DOHH2 (cell line): ENCODE measurements at regions not wholly inside any gene's neighbourhood (a gene's known extent, or its start where the extent isn't known, plus 50 kb on each side); places are given as distances from the start of the nearest gene placed in this dataset.

Source experiments
- EZH2phosphoT487 ChIP-seq: fragments of 200-600 bp; sonication (generic); IDR thresholded peaks from 2 replicates; pipeline ENCODE4 v1.6.1; 2017; ENCODE audit warnings: borderline replicate concordance, mild to moderate bottlenecking, antibody characterized with exemption, low read length, moderate library complexity, mixed read lengths
- TF ChIP-seq, protein P1 (sequence below): fragments of 200-600 bp; sonication (generic); IDR thresholded peaks from one replicate; pipeline ENCODE4 v1.5.1; 2014; ENCODE audit warnings: antibody characterized with exemption, mild to moderate bottlenecking, low read depth, low read length; ENCODE audit not compliant: poor library complexity, severe bottlenecking

DNA sequence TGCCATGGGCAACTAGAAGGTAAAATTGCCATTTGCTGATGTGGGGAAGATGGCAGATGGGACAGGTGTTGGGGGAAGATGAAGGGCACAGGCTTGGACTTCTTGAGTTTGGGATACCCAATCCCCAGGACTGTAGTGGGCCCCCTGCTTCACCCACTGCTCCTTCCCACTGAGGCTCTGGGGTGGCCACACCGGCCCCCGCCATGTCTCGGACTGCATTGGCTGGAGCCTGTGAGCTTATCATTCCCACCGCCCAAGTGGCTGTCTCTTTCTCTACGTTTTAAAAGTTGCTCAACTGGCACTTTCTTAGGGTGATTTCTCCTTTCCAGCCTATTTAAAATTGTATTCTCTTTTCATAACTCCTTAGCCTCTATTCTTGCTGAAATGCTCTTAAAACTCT lies 730.0 kb upstream of the ADAMTS16 start:
- TF ChIP-seq, protein P1, sequence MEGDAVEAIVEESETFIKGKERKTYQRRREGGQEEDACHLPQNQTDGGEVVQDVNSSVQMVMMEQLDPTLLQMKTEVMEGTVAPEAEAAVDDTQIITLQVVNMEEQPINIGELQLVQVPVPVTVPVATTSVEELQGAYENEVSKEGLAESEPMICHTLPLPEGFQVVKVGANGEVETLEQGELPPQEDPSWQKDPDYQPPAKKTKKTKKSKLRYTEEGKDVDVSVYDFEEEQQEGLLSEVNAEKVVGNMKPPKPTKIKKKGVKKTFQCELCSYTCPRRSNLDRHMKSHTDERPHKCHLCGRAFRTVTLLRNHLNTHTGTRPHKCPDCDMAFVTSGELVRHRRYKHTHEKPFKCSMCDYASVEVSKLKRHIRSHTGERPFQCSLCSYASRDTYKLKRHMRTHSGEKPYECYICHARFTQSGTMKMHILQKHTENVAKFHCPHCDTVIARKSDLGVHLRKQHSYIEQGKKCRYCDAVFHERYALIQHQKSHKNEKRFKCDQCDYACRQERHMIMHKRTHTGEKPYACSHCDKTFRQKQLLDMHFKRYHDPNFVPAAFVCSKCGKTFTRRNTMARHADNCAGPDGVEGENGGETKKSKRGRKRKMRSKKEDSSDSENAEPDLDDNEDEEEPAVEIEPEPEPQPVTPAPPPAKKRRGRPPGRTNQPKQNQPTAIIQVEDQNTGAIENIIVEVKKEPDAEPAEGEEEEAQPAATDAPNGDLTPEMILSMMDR = no peak
- TF ChIP-seq EZH2phosphoT487 = no peak
